Neural cell (in vitro differentiated cells): ENCODE measurements at regions not wholly inside any gene's neighbourhood (a gene's known extent, or its start where the extent isn't known, plus 50 kb on each side); places are given as distances from the start of the nearest gene placed in this dataset.
"Not testable (repeated sequence)": the region's sequence is repeated elsewhere in the genome, so short reads cannot be mapped to it uniquely, and the experiment has no call there.

Experiments
- H2AFZ ChIP-seq: fragments of 200-600, 300-800 bp; sonication (generic), shearing (Covaris generic); 2 replicates; pipeline ENCODE4 v1.6.0; 2014; ENCODE audit warnings: low read depth, mild to moderate bottlenecking, antibody characterized with exemption, low read length, moderate library complexity
- H3F3A ChIP-seq: fragments of 200-600 bp; shearing (Covaris generic); 2 replicates; pipeline ENCODE4 v1.6.1; 2016; ENCODE audit warnings: mild to moderate bottlenecking, moderate library complexity, mixed read lengths, antibody characterized with exemption, low read length; ENCODE audit not compliant: insufficient read depth, poor library complexity, severe bottlenecking
- H3K27ac ChIP-seq: fragments of 200-600, 300-800 bp; sonication (generic), shearing (Covaris generic); 2 replicates; pipeline ENCODE4 v1.5.1; 2014; ENCODE audit warnings: mild to moderate bottlenecking, low read length, moderate library complexity
- H3K27me3 ChIP-seq: fragments of 300-800, 200-600 bp; sonication (generic), shearing (Covaris generic); 2 replicates; pipeline ENCODE4 v1.6.0; 2014; ENCODE audit warnings: mild to moderate bottlenecking, low read depth, low read length, moderate library complexity; ENCODE audit not compliant: insufficient read depth
- H3K36me3 ChIP-seq: fragments of 300-800, 200-600 bp; sonication (generic), shearing (Covaris generic); 2 replicates; pipeline ENCODE4 v1.5.1; 2014; ENCODE audit warnings: mild to moderate bottlenecking, antibody characterized with exemption, low read length, moderate library complexity; ENCODE audit not compliant: insufficient read depth
- H3K4me2 ChIP-seq: fragments of 300-800, 200-600 bp; sonication (generic), shearing (Covaris generic); 2 replicates; pipeline ENCODE4 v1.6.0; 2014; ENCODE audit warnings: mild to moderate bottlenecking, low read length
- H3K4me3 ChIP-seq: fragments of 300-800, 200-600 bp; sonication (generic), shearing (Covaris generic); 2 replicates; pipeline ENCODE4 v1.5.1; 2014; ENCODE audit warnings: mild to moderate bottlenecking, low read length, moderate library complexity
- H3K79me2 ChIP-seq: fragments of 200-600 bp; shearing (Covaris generic); replicated peaks from 2 replicates; pipeline ENCODE4 v1.6.0; 2014; ENCODE audit warnings: mild to moderate bottlenecking, low read length, moderate library complexity; ENCODE audit not compliant: insufficient read depth
- H3K9ac ChIP-seq: fragments of 300-800, 200-600 bp; sonication (generic), shearing (Covaris generic); 2 replicates; pipeline ENCODE4 v1.6.1; 2016; ENCODE audit warnings: mild to moderate bottlenecking, low read length, mixed read lengths
- H3K9me2 ChIP-seq: fragments of 200-600 bp; shearing (Covaris generic); 2 replicates; pipeline ENCODE4 v1.6.1; 2016; ENCODE audit warnings: mild to moderate bottlenecking, low read length, mixed read lengths; ENCODE audit not compliant: insufficient read depth
- H3K9me3 ChIP-seq: fragments of 200-600, 300-800 bp; sonication (generic), shearing (Covaris generic); 2 replicates; pipeline ENCODE4 v1.6.1; 2016; ENCODE audit warnings: mild to moderate bottlenecking, mixed run types, low read length, moderate library complexity, mixed read lengths
- H4K20me1 ChIP-seq: fragments of 200-600 bp; shearing (Covaris generic); 2 replicates; pipeline ENCODE4 v1.6.1; 2016; ENCODE audit warnings: mild to moderate bottlenecking, mixed run types; ENCODE audit not compliant: insufficient read depth
- CTCF ChIP-seq: fragments of 450-650 bp; IDR thresholded peaks from 2 replicates; pipeline ENCODE4 v1.5.1; 2014; ENCODE audit warnings: antibody characterized with exemption, mild to moderate bottlenecking, moderate library complexity; ENCODE audit not compliant: poor library complexity, severe bottlenecking
- EP300 ChIP-seq: fragments of 450-650 bp; conservative IDR thresholded peaks from 2 replicates; pipeline ENCODE4 v1.6.1; 2014; ENCODE audit warnings: antibody characterized with exemption, mild to moderate bottlenecking, moderate library complexity; ENCODE audit not compliant: poor library complexity, severe bottlenecking
- EZH2 ChIP-seq: fragments of 200-600, 300-800 bp; shearing (Covaris generic), sonication (generic); IDR thresholded peaks from 2 replicates; pipeline ENCODE4 v1.6.1; 2014; ENCODE audit warnings: antibody characterized with exemption, low read length, borderline replicate concordance, mild to moderate bottlenecking; ENCODE audit not compliant: insufficient read depth, poor library complexity, severe bottlenecking
- MXI1 ChIP-seq: fragments of 450-650 bp; conservative IDR thresholded peaks from 2 replicates; pipeline ENCODE4 v1.6.1; 2014; ENCODE audit warnings: antibody characterized with exemption, mild to moderate bottlenecking; ENCODE audit not compliant: poor library complexity, severe bottlenecking
- POLR2AphosphoS5 ChIP-seq: IDR thresholded peaks from 2 replicates; pipeline ENCODE4 v1.6.1; 2012
- RAD21 ChIP-seq: fragments of 450-650 bp; conservative IDR thresholded peaks from 2 replicates; pipeline ENCODE4 v1.6.1; 2014; ENCODE audit warnings: antibody characterized with exemption, mild to moderate bottlenecking, moderate library complexity
- REST ChIP-seq: IDR thresholded peaks from 2 replicates; pipeline ENCODE4 v1.6.1; 2012; ENCODE audit warnings: borderline replicate concordance
- SMC3 ChIP-seq: fragments of 450-650 bp; conservative IDR thresholded peaks from 2 replicates; pipeline ENCODE4 v1.6.1; 2014; ENCODE audit warnings: antibody characterized with exemption, mild to moderate bottlenecking, moderate library complexity; ENCODE audit not compliant: poor library complexity
- TAF1 ChIP-seq: IDR thresholded peaks from 2 replicates; pipeline ENCODE4 v1.6.1; 2012; ENCODE audit warnings: low read depth

GRCh38 chr3:176839901-176840300, 357.4 kb downstream of the TBL1XR1 start:
- H3K27me3 ChIP-seq = no peaks in the 10 kb centered on the region
- TF ChIP-seq CTCF (no peak), EP300 (no peak), REST (no peak), SMC3 (no peak), RAD21 (no peak), TAF1 (no peak), EZH2 (no peak), POLR2AphosphoS5 (no peak), MXI1 (no peak)
- no peaks in the 10 kb centered on the region for H3K36me3 ChIP-seq
- no peaks in the 10 kb centered on the region for H3K9me3 ChIP-seq
- H3K27ac ChIP-seq = no peak overlapping the region
- H4K20me1 ChIP-seq = no peaks in the 10 kb centered on the region
- no peaks in the 10 kb centered on the region for H3F3A ChIP-seq
- H2AFZ ChIP-seq = no peak overlapping the region
- H3K9me2 ChIP-seq = no peaks in the 10 kb centered on the region
- H3K9ac ChIP-seq = no peak overlapping the region
- H3K79me2 ChIP-seq = no peaks in the 10 kb centered on the region
- no peak overlapping the region for H3K4me2 ChIP-seq
- no peak overlapping the region for H3K4me3 ChIP-seq

- no peak overlapping the region for H3K4me3 ChIP-seq
- no peaks in the 10 kb centered on the region for H3K79me2 ChIP-seq
- no peaks in the 10 kb centered on the region for H3K9me3 ChIP-seq
- H3K27ac ChIP-seq = no peak overlapping the region
- TF ChIP-seq EZH2 (no peak), MXI1 (no peak), POLR2AphosphoS5 (no peak), EP300 (no peak), REST (no peak), TAF1 (no peak), SMC3 (no peak), CTCF (no peak)
- H3K9me2 ChIP-seq = no peaks in the 10 kb centered on the region
- H3K27me3 ChIP-seq = no peaks in the 10 kb centered on the region
- no peaks in the 10 kb centered on the region for H3F3A ChIP-seq
- H3K4me2 ChIP-seq = no peak overlapping the region
- no peaks in the 10 kb centered on the region for H4K20me1 ChIP-seq
- no peaks in the 10 kb centered on the region for H3K36me3 ChIP-seq
- no peak overlapping the region for H2AFZ ChIP-seq
- no peak overlapping the region for H3K9ac ChIP-seq
Measured at GRCh38 chr3:176839466-176839865, 357.8 kb downstream of the TBL1XR1 start.

GRCh38 chr3:176827244-176827643, 370.0 kb downstream of the TBL1XR1 start:
- H3K9me2 ChIP-seq, H3K79me2 ChIP-seq, H3K4me2 ChIP-seq, H3K9me3 ChIP-seq, H3F3A ChIP-seq, H4K20me1 ChIP-seq, H2AFZ ChIP-seq, H3K36me3 ChIP-seq, H3K4me3 ChIP-seq, H3K27ac ChIP-seq, H3K9ac ChIP-seq, H3K27me3 ChIP-seq: not testable (repeated sequence)
